ENCODE measurements at regions not wholly inside any gene's neighbourhood (a gene's known extent, or its start where the extent isn't known, plus 50 kb on each side); places are given as distances from the start of the nearest gene placed in this dataset.

DNA sequence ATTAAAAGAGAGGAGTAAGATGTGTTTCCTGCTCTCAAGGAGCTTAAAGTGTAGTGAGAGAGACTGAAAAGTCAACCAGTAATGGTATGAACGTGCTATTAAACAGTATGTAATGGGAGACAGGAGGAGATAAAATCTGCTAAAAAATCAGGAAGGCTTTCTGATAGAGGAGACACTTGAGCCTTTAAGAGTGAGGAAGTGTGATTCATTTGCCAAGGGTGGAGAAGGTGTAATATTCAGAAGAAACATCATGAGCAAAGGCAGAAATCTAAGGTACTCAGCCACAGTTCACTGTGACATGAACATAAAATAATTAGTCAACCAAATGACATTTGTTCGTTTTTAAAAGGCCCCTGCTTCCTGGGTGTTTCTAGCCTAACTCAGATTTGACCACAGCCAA, 137.8 kb upstream of the SKOR2 start:
- TF ChIP-seq MYC (CRISPR knock-in tag; IDR thresholded peaks at IDR 0.05; ENCODE audit: borderline replicate concordance) = no peak
- TF ChIP-seq, protein P1, sequence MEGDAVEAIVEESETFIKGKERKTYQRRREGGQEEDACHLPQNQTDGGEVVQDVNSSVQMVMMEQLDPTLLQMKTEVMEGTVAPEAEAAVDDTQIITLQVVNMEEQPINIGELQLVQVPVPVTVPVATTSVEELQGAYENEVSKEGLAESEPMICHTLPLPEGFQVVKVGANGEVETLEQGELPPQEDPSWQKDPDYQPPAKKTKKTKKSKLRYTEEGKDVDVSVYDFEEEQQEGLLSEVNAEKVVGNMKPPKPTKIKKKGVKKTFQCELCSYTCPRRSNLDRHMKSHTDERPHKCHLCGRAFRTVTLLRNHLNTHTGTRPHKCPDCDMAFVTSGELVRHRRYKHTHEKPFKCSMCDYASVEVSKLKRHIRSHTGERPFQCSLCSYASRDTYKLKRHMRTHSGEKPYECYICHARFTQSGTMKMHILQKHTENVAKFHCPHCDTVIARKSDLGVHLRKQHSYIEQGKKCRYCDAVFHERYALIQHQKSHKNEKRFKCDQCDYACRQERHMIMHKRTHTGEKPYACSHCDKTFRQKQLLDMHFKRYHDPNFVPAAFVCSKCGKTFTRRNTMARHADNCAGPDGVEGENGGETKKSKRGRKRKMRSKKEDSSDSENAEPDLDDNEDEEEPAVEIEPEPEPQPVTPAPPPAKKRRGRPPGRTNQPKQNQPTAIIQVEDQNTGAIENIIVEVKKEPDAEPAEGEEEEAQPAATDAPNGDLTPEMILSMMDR (CRISPR knock-in tag; IDR thresholded peaks at IDR 0.05) = no peak
- TF ChIP-seq CHCHD3 (CRISPR knock-in tag; IDR thresholded peaks at IDR 0.05) = no peak
- TF ChIP-seq, protein P2, sequence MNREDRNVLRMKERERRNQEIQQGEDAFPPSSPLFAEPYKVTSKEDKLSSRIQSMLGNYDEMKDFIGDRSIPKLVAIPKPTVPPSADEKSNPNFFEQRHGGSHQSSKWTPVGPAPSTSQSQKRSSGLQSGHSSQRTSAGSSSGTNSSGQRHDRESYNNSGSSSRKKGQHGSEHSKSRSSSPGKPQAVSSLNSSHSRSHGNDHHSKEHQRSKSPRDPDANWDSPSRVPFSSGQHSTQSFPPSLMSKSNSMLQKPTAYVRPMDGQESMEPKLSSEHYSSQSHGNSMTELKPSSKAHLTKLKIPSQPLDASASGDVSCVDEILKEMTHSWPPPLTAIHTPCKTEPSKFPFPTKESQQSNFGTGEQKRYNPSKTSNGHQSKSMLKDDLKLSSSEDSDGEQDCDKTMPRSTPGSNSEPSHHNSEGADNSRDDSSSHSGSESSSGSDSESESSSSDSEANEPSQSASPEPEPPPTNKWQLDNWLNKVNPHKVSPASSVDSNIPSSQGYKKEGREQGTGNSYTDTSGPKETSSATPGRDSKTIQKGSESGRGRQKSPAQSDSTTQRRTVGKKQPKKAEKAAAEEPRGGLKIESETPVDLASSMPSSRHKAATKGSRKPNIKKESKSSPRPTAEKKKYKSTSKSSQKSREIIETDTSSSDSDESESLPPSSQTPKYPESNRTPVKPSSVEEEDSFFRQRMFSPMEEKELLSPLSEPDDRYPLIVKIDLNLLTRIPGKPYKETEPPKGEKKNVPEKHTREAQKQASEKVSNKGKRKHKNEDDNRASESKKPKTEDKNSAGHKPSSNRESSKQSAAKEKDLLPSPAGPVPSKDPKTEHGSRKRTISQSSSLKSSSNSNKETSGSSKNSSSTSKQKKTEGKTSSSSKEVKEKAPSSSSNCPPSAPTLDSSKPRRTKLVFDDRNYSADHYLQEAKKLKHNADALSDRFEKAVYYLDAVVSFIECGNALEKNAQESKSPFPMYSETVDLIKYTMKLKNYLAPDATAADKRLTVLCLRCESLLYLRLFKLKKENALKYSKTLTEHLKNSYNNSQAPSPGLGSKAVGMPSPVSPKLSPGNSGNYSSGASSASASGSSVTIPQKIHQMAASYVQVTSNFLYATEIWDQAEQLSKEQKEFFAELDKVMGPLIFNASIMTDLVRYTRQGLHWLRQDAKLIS (CRISPR knock-in tag; IDR thresholded peaks at IDR 0.05) = no peak
- no peak for TF ChIP-seq ZNF788 (CRISPR knock-in tag; IDR thresholded peaks at IDR 0.05; ENCODE audit: borderline replicate concordance)
- no peak for TF ChIP-seq SRY (CRISPR knock-in tag; IDR thresholded peaks at IDR 0.05)
- TF ChIP-seq ZNF3 (CRISPR knock-in tag; IDR thresholded peaks at IDR 0.05) = no peak
- TF ChIP-seq TEAD2 (CRISPR knock-in tag; IDR thresholded peaks at IDR 0.05) = no peak
